Astrocyte (in vitro differentiated cells and primary cell): ENCODE measurements at regions not wholly inside any gene's neighbourhood (a gene's known extent, or its start where the extent isn't known, plus 50 kb on each side); places are given as distances from the start of the nearest gene placed in this dataset.

Source experiments
- EZH2 ChIP-seq: IDR thresholded peaks from 2 replicates; pipeline ENCODE4 v1.6.1; 2012; ENCODE audit warnings: mild to moderate bottlenecking, low read length, inconsistent platforms; ENCODE audit not compliant: insufficient read depth
- TF ChIP-seq, protein P1 (sequence below): IDR thresholded peaks from 2 replicates; pipeline ENCODE4 v1.5.1; 2011; ENCODE audit warnings: low read depth, mild to moderate bottlenecking, inconsistent platforms, low read length, moderate library complexity; ENCODE audit not compliant: insufficient read depth

DNA sequence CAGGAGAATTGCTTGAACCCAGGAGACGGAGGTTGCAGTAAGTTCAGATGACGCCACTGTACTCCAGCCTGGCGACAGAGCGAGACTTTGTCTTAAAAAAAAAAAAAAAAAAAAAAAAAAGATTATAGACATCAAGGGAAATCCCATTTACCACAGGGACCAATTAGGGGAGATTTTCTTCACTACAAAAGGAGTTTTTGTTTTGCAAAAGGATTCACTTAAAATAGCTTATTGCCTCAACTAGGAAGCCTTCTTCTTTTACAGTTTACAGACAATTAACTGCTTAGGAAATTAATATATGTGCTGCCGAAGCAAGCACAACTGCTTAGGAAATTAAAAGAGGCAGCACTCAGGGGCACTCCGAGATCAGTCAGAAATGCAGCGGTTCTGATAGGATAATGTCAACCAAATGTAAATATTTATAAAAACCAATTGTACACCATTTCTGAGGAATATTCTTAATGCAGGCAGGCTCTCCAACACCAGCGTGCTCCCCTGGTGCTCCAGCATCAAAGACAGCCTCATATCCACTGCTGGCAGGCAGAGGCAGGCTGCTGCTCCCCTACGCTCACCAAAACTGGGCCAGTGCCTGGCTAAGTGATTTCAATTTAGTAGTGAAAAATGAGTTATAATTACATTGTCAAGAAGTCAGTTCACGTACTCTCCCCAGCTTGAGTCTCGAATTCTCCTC is 107.9 kb upstream of the RAB4A start:
- TF ChIP-seq EZH2: no peak
- TF ChIP-seq, protein P1, sequence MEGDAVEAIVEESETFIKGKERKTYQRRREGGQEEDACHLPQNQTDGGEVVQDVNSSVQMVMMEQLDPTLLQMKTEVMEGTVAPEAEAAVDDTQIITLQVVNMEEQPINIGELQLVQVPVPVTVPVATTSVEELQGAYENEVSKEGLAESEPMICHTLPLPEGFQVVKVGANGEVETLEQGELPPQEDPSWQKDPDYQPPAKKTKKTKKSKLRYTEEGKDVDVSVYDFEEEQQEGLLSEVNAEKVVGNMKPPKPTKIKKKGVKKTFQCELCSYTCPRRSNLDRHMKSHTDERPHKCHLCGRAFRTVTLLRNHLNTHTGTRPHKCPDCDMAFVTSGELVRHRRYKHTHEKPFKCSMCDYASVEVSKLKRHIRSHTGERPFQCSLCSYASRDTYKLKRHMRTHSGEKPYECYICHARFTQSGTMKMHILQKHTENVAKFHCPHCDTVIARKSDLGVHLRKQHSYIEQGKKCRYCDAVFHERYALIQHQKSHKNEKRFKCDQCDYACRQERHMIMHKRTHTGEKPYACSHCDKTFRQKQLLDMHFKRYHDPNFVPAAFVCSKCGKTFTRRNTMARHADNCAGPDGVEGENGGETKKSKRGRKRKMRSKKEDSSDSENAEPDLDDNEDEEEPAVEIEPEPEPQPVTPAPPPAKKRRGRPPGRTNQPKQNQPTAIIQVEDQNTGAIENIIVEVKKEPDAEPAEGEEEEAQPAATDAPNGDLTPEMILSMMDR: no peak
